22Rv1 (cell line): ENCODE measurements at regions not wholly inside any gene's neighbourhood (a gene's known extent, or its start where the extent isn't known, plus 50 kb on each side); places are given as distances from the start of the nearest gene placed in this dataset.

ENCODE experiments used
- ZFX ChIP-seq: fragments of 450-650 bp; IDR thresholded peaks from 2 replicates; pipeline ENCODE4 v1.6.1; 2017; ENCODE audit warnings: antibody characterized with exemption, borderline replicate concordance
- TF ChIP-seq, protein P1 (sequence below): fragments of 450-650 bp; IDR thresholded peaks from 2 replicates; pipeline ENCODE4 v1.5.1; 2017; ENCODE audit warnings: mild to moderate bottlenecking

DNA sequence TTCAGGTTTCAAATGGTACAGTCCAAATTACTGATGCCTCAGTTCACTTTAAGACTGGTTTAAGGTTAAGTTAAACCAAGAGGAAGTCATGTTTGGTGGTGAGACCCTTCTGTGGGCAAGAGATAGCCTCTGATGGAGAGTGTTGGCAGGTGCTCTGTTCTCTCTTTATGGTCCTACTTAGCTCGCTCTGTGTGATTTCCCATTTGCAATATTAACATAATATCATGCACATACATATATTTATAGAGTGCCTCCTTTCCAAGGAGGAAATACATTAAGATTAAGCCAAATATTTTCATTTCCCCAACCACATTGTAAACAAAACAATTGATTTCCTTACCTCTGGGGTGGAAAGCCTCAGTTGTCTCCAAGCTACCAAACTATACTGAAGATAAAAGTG lies 222.4 kb downstream of the PIK3C3 start:
- TF ChIP-seq, protein P1, sequence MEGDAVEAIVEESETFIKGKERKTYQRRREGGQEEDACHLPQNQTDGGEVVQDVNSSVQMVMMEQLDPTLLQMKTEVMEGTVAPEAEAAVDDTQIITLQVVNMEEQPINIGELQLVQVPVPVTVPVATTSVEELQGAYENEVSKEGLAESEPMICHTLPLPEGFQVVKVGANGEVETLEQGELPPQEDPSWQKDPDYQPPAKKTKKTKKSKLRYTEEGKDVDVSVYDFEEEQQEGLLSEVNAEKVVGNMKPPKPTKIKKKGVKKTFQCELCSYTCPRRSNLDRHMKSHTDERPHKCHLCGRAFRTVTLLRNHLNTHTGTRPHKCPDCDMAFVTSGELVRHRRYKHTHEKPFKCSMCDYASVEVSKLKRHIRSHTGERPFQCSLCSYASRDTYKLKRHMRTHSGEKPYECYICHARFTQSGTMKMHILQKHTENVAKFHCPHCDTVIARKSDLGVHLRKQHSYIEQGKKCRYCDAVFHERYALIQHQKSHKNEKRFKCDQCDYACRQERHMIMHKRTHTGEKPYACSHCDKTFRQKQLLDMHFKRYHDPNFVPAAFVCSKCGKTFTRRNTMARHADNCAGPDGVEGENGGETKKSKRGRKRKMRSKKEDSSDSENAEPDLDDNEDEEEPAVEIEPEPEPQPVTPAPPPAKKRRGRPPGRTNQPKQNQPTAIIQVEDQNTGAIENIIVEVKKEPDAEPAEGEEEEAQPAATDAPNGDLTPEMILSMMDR: no peak
- TF ChIP-seq ZFX: no peak
